MM.1S (cell line): ENCODE measurements at regions not wholly inside any gene's neighbourhood (a gene's known extent, or its start where the extent isn't known, plus 50 kb on each side); places are given as distances from the start of the nearest gene placed in this dataset.

Source experiments
- CTCF ChIP-seq: fragments of 300-600 bp; sonication (generic); IDR thresholded peaks from 2 replicates; pipeline ENCODE4 v1.5.1; 2016; ENCODE audit warnings: antibody characterized with exemption, low read length, mixed read lengths
- EZH2 ChIP-seq: fragments of 300-600 bp; sonication (generic); optimal IDR thresholded peaks from 2 replicates; pipeline ENCODE3; 2017; ENCODE audit warnings: low read depth, mild to moderate bottlenecking, antibody characterized with exemption, low read length, mixed read lengths

- no peak for TF ChIP-seq CTCF
- no peak for TF ChIP-seq EZH2
Observed at GRCh38 chr10:110357252-110357780, 52.6 kb upstream of the SMNDC1 start.
